WERI-Rb-1 (cell line): ENCODE measurements at regions not wholly inside any gene's neighbourhood (a gene's known extent, or its start where the extent isn't known, plus 50 kb on each side); places are given as distances from the start of the nearest gene placed in this dataset.

Experiments
- DNase-seq: peaks from one replicate; pipeline ENCODE4 v3.0.0-alpha.2; 2020
- H3K27ac ChIP-seq: fragments of 250-450 bp; sonication (Bioruptor Pico); 2 replicates; pipeline ENCODE4 v1.5.1; 2020; ENCODE audit warnings: mild to moderate bottlenecking, moderate library complexity
- H3K27me3 ChIP-seq: fragments of 250-450 bp; sonication (Bioruptor Pico); 2 replicates; pipeline ENCODE4 v1.5.1; 2021; ENCODE audit warnings: mild to moderate bottlenecking, low read depth, moderate library complexity; ENCODE audit not compliant: insufficient read depth, severe bottlenecking
- H3K36me3 ChIP-seq: fragments of 250-450 bp; sonication (Bioruptor Pico); 2 replicates; pipeline ENCODE4 v1.5.1; 2020; ENCODE audit warnings: mild to moderate bottlenecking, moderate library complexity
- H3K4me3 ChIP-seq: 2 replicates; pipeline ENCODE4 v1.5.1; 2011; ENCODE audit warnings: low read depth, mild to moderate bottlenecking, control low read depth, low read length
- H3K9me3 ChIP-seq: fragments of 250-450 bp; sonication (Bioruptor Pico); 2 replicates; pipeline ENCODE4 v1.5.1; 2021; ENCODE audit warnings: mild to moderate bottlenecking, moderate library complexity; ENCODE audit not compliant: severe bottlenecking
- TF ChIP-seq, protein P1 (sequence below): IDR thresholded peaks from 2 replicates; pipeline ENCODE4 v1.5.1; 2011; ENCODE audit warnings: low read depth, mild to moderate bottlenecking, control low read depth, inconsistent platforms, low read length

DNA sequence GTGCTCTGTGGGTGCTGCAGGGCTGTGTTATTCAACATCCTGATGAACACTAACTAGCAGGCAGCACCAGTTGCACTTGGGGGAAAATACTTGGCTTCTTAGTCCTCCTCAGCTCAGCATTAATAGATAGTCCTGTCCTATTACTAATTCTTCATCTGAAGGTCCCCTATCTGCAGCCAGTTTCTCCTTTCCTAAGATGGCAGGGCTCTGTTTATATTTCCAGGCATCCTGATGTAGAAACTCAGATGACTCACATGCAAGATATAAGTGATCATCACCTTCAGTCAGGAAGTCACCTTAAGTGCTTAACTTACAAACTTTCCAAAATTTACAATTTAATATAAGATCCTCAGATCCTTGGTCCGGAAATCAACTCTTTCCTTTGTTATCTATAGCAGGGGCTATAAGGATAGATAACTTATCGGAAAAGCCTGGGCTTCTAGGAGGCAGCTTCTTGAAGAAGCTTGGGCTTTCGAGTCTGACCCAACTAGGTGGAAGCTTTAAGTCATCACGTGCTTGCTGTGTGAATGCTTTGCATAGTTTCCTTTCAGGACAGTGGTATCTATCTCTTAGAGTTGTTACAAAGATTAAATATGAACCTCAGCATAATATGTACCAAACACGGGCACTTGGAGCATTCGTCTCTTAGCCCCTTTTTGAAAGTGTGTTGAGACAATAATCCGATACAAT is 181.0 kb upstream of the GRIP1 start:
- no peaks in the 10 kb centered on the region for H3K27me3 ChIP-seq
- no peak for DNase-seq
- TF ChIP-seq, protein P1, sequence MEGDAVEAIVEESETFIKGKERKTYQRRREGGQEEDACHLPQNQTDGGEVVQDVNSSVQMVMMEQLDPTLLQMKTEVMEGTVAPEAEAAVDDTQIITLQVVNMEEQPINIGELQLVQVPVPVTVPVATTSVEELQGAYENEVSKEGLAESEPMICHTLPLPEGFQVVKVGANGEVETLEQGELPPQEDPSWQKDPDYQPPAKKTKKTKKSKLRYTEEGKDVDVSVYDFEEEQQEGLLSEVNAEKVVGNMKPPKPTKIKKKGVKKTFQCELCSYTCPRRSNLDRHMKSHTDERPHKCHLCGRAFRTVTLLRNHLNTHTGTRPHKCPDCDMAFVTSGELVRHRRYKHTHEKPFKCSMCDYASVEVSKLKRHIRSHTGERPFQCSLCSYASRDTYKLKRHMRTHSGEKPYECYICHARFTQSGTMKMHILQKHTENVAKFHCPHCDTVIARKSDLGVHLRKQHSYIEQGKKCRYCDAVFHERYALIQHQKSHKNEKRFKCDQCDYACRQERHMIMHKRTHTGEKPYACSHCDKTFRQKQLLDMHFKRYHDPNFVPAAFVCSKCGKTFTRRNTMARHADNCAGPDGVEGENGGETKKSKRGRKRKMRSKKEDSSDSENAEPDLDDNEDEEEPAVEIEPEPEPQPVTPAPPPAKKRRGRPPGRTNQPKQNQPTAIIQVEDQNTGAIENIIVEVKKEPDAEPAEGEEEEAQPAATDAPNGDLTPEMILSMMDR, result no peak
- no peaks in the 10 kb centered on the region for H3K9me3 ChIP-seq
- H3K4me3 ChIP-seq, result no peak overlapping the region
- H3K36me3 ChIP-seq, result no peaks in the 10 kb centered on the region
- H3K27ac ChIP-seq, result no peak overlapping the region

DNA sequence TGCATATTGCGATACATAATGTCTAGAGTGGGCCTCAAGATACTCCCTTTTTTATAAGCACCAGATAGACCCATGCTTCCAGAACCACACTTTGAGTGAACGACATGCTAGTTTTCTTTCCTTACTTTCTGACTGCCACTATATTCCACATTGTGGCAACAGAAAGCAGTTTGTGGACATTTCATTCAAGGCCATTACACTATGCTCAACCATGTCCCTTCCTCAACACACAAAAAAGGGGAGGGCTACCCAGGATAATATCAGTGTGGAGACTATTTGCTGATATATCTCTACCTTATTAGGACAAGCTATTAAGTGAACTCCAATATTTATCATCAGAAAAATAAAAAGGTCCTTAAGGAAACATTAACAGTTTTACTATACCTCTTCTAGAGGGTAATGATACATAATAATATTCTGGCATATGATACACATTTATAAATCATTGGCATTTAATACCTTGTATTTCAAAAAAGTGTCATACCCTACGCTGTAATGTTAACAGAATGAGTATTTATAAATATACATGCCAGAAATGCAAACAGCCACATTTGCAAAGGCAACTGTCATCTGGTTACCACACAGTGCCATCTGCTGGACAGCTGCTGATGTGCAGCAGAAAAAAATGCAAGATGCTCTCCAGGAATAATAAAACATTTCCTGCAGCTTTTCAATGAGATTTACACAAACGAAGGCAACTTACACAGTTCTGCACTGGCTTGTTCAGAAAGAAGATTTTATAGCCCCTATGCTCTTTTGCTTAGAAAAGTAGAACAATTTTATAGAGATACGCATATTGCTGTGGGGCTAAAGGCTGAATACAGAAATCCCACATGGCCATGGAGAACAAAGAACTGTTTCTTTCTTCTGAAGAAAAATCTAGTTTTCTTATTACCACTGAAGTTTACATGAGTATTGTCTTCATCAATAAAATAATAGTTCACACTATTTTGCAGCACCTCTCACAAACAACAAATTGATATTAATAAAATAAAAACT is 182.2 kb upstream of the GRIP1 start:
- no peak overlapping the region for H3K27ac ChIP-seq
- H3K4me3 ChIP-seq, result no peak overlapping the region
- DNase-seq, result peak; percentile 52
- H3K36me3 ChIP-seq, result no peaks in the 10 kb centered on the region
- TF ChIP-seq, protein P1, result peak; percentile 80
- H3K9me3 ChIP-seq, result no peaks in the 10 kb centered on the region
- no peaks in the 10 kb centered on the region for H3K27me3 ChIP-seq

DNA sequence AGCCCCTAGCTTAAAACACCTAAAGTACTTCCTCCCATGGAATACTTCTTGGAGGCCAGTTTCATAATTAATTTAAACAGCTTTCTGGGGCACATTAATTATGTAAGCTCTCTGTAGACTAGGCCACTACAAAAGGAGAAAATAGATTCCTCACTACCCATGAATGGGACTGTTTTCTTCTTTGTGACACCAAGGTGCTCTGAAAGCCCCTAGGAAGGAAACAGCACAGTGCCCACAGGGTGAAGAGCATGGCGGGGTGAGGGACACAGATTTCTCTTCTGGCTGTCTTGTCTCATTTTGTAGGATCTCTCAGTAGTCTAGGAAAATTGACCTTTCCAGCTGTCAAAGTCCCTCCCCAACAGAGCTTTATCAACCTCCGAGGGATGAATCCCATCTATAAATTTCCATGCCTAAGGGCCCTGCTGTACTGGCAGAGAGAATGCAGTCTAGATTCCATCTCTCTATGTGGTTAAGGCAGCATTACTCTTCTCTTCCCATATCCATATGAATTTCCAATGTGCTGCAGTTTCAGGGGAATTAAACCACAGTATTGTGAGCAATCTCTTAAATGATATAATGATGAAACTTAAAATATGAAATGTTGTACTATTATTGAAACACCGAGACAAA is 183.6 kb upstream of the GRIP1 start:
- Histone ChIP-seq H3K27me3 (no peaks in the 10 kb centered on the region), H3K9me3 (no peaks in the 10 kb centered on the region), H3K27ac (no peak overlapping the region), H3K4me3 (no peak overlapping the region), H3K36me3 (no peaks in the 10 kb centered on the region)
- TF ChIP-seq, protein P1, result no peak
- no peak for DNase-seq

DNA sequence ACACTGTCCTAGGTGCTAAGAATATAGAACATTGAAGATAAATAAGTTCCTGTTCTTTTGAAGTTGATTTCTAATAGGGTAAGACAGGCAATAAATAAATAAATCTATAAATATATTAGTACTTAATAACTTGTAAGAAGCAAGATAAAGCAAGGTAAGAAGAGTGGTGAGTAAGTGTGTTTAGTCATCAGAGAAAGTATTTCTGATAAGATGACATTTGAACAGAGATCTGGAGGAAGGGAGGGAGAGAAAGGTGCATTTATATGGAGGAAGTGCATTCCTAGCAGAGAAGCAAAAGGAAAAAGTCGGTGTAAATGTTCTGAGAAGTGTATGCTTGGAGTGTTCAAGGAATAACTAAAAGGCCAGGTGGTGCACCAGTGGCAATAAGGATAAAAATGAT is 184.4 kb upstream of the GRIP1 start:
- H3K27me3 ChIP-seq, result no peaks in the 10 kb centered on the region
- no peaks in the 10 kb centered on the region for H3K36me3 ChIP-seq
- H3K4me3 ChIP-seq, result no peak overlapping the region
- no peak overlapping the region for H3K27ac ChIP-seq
- TF ChIP-seq, protein P1, result no peak
- DNase-seq, result no peak
- no peaks in the 10 kb centered on the region for H3K9me3 ChIP-seq

DNA sequence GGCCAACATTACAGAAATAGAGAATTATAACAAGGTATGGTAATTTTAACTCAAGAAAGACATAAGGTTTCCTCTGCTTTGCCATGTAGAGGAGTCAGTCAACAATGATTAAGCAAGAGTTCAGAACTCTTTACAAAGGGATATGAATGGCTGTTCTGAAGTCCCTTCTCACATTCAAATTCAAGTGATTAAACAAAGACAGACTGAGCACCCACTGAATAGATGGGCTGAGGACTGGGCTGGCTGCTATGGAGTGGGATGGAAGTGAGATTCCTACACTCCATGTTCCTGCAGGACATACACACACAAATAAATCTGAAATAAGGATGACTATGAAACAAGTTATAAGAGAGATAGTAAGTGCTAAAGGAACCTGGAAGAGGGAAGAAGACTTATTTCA is 199.0 kb upstream of the GRIP1 start:
- DNase-seq, result no peak
- no peak overlapping the region for H3K27ac ChIP-seq
- no peaks in the 10 kb centered on the region for H3K9me3 ChIP-seq
- H3K36me3 ChIP-seq, result no peaks in the 10 kb centered on the region
- H3K27me3 ChIP-seq, result no peaks in the 10 kb centered on the region
- no peak overlapping the region for H3K4me3 ChIP-seq
- TF ChIP-seq, protein P1, result no peak
